ENCODE measurements at regions not wholly inside any gene's neighbourhood (a gene's known extent, or its start where the extent isn't known, plus 50 kb on each side); places are given as distances from the start of the nearest gene placed in this dataset.

DNA sequence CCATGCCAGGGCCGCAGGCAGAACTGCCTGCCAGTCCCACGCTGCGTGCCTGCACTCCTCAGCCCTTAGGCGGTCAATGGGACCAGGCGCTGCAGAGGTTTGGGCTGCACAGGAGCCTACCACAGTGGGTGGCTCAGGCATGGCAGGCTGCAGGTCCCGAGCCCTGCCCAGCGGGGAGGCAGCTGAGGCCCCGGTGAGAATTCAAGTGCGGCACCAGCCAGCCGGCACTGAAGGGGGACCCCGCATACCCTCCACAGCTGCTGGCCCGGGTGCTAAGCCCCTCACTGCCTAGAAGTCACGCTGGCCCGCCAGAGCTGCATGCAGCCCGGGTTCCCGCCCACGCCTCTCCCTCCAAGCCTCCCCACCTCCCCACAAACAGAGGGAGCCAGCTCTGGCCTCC is 302.5 kb upstream of the UGT8 start:
- no peak overlapping the region for H3K4me3 Mint-ChIP-seq
- ATAC-seq (replicated peaks; ENCODE audit: extremely low read depth, poor library complexity, severe bottlenecking) (no peak), DNase-seq (ENCODE audit: low spot score in 2 of 2) (no peak)
- peaks cover 11% of the 10 kb centered on the region for H3K9me3 Mint-ChIP-seq
- no peaks in the 10 kb centered on the region for H3K27me3 Mint-ChIP-seq
- H3K27ac Mint-ChIP-seq (ENCODE audit: low read depth): no peak overlapping the region
- H3K36me3 Mint-ChIP-seq (ENCODE audit: insufficient read depth): no peaks in the 10 kb centered on the region
- no peaks in the 10 kb centered on the region for H3K4me1 Mint-ChIP-seq

DNA sequence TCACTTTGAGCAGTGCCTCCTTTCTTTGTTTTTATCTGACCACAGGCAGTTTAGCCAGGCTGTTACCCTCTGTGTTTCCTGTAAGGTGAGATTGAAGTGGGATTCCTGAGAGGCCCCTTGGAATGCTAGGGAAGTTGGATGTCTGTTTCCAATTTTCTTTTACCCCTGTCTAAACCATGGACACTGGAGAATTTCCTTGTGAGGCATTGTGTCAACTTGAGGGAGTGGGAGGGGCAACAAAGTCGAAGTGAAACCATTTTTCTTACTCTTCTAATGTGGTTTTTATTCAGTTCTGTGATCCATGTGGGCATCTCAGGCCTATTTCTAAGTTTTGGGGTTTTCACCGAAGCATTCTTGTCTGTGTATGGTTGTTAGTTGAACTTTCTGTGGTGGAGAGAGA is 296.1 kb upstream of the UGT8 start:
- Mint-ChIP-seq H3K4me3 (no peak overlapping the region), H3K9me3 (no peaks in the 10 kb centered on the region), H3K36me3 (ENCODE audit: insufficient read depth) (no peaks in the 10 kb centered on the region), H3K27ac (ENCODE audit: low read depth) (no peak overlapping the region), H3K27me3 (no peaks in the 10 kb centered on the region), H3K4me1 (no peaks in the 10 kb centered on the region)
- no peak for ATAC-seq (replicated peaks; ENCODE audit: extremely low read depth, poor library complexity, severe bottlenecking)
- DNase-seq (ENCODE audit: low spot score in 2 of 2): no peak

DNA sequence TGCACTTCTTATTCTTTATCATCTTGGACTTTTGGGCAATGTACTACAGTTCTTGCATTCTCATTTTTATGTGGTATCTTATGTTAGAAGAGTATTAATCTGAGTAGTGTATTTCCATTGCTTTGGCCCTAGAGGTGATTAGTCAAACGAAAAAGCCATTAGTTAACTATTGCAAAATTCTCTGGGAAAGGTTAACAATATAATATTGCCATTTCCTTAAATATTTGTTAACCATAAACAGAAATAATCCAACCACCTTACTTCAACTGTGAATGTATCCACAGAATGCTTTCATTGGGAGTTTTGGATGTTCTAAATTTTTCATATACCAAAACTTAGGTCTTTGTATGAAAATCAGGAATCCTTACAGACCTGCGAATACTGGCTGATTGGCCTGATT is 294.6 kb upstream of the UGT8 start:
- DNase-seq (ENCODE audit: low spot score in 2 of 2) (no peak), ATAC-seq (replicated peaks; ENCODE audit: extremely low read depth, poor library complexity, severe bottlenecking) (no peak)
- no peaks in the 10 kb centered on the region for H3K4me1 Mint-ChIP-seq
- H3K4me3 Mint-ChIP-seq: no peak overlapping the region
- no peak overlapping the region for H3K27ac Mint-ChIP-seq (ENCODE audit: low read depth)
- no peaks in the 10 kb centered on the region for H3K27me3 Mint-ChIP-seq
- H3K9me3 Mint-ChIP-seq: no peaks in the 10 kb centered on the region
- no peaks in the 10 kb centered on the region for H3K36me3 Mint-ChIP-seq (ENCODE audit: insufficient read depth)

DNA sequence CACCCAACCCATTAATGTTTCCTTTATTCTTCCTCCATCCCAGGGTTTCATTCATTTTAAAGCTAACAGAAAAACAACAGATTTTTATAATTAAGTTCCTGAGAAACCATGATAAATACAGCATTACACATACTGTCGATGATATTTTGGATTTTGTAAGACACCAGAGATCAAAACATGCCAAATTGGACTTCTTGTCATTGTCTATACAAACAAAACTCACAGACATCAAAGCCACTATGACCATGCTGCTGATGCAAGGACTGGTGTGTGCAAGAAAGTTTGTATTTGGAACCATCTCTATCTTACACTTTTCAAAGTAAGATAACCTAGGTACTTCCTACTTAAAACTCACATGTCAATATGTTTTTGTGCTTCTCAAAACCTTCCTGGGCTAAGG is 294.0 kb upstream of the UGT8 start:
- Mint-ChIP-seq H3K27me3 (no peaks in the 10 kb centered on the region), H3K4me3 (no peak overlapping the region), H3K27ac (ENCODE audit: low read depth) (no peak overlapping the region), H3K4me1 (no peaks in the 10 kb centered on the region), H3K9me3 (no peaks in the 10 kb centered on the region), H3K36me3 (ENCODE audit: insufficient read depth) (no peaks in the 10 kb centered on the region)
- no peak for DNase-seq (ENCODE audit: low spot score in 2 of 2)
- ATAC-seq (replicated peaks; ENCODE audit: extremely low read depth, poor library complexity, severe bottlenecking): no peak

DNA sequence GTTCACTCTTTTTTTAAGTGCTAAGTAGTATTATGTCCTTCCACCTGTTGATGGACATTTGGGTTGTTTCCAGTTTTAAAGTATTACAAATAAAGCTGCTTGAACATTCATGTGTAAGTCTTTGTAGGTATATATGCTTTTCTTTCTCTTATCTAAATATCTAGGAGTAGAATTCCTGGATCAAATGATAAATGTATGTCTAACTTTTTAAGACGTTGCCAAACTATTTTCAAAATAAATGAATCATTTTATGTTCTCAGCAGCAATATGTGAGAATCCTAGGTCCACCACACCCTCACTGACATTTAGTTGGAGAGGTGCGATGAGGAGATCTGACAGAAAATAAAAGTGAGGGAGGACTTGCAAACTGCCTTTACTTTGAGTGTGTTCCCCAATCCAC is 291.7 kb upstream of the UGT8 start:
- no peaks in the 10 kb centered on the region for H3K4me1 Mint-ChIP-seq
- no peaks in the 10 kb centered on the region for H3K36me3 Mint-ChIP-seq (ENCODE audit: insufficient read depth)
- DNase-seq (ENCODE audit: low spot score in 2 of 2) (no peak), ATAC-seq (replicated peaks; ENCODE audit: extremely low read depth, poor library complexity, severe bottlenecking) (no peak)
- no peaks in the 10 kb centered on the region for H3K9me3 Mint-ChIP-seq
- H3K27ac Mint-ChIP-seq (ENCODE audit: low read depth): no peak overlapping the region
- no peaks in the 10 kb centered on the region for H3K27me3 Mint-ChIP-seq
- no peak overlapping the region for H3K4me3 Mint-ChIP-seq

GRCh38 chr4:114310296-114310925 is 288.2 kb upstream of the UGT8 start:
- H3K4me1 Mint-ChIP-seq: no peaks in the 10 kb centered on the region
- no peaks in the 10 kb centered on the region for H3K36me3 Mint-ChIP-seq (ENCODE audit: insufficient read depth)
- H3K4me3 Mint-ChIP-seq: no peak overlapping the region
- H3K27ac Mint-ChIP-seq (ENCODE audit: low read depth): no peak overlapping the region
- H3K27me3 Mint-ChIP-seq: peaks cover 9% of the 10 kb centered on the region
- DNase-seq (ENCODE audit: low spot score in 2 of 2) (no peak), ATAC-seq (replicated peaks; ENCODE audit: extremely low read depth, poor library complexity, severe bottlenecking) (no peak)
- H3K9me3 Mint-ChIP-seq: no peaks in the 10 kb centered on the region

DNA sequence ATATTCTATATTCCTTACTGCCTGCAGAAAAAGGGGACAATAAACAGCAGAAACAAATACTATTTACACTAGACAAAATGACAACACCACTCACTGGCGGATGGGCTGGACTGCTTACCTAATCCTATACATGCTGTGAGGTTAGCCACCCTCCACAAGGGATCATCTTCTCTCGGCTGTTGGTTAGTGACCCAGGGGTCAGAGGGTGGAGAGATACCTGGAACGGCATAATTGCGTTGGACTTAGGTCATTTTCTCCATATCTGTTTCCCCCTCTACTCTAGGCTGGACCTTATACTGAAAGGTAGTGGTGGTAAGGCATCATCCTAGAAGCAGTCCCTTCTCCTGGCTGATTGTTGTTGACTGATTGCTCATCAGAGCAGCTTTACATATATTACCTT is 286.8 kb upstream of the UGT8 start:
- no peak for DNase-seq (ENCODE audit: low spot score in 2 of 2)
- no peaks in the 10 kb centered on the region for H3K4me1 Mint-ChIP-seq
- H3K27ac Mint-ChIP-seq (ENCODE audit: low read depth): no peak overlapping the region
- no peak overlapping the region for H3K4me3 Mint-ChIP-seq
- no peak for ATAC-seq (replicated peaks; ENCODE audit: extremely low read depth, poor library complexity, severe bottlenecking)
- no peaks in the 10 kb centered on the region for H3K9me3 Mint-ChIP-seq
- no peaks in the 10 kb centered on the region for H3K36me3 Mint-ChIP-seq (ENCODE audit: insufficient read depth)
- H3K27me3 Mint-ChIP-seq: peaks cover 9% of the 10 kb centered on the region

- Mint-ChIP-seq H3K4me3 (no peak overlapping the region), H3K27ac (ENCODE audit: low read depth) (no peak overlapping the region), H3K27me3 (peaks cover 9% of the 10 kb centered on the region), H3K36me3 (ENCODE audit: insufficient read depth) (no peaks in the 10 kb centered on the region), H3K9me3 (no peaks in the 10 kb centered on the region), H3K4me1 (no peaks in the 10 kb centered on the region)
- DNase-seq (ENCODE audit: low spot score in 2 of 2) (no peak), ATAC-seq (replicated peaks; ENCODE audit: extremely low read depth, poor library complexity, severe bottlenecking) (no peak)
These were observed 286.3 kb upstream of the UGT8 start for GRCh38 chr4:114312338-114312737.

GRCh38 chr4:114316789-114317188 is 281.8 kb upstream of the UGT8 start:
- no peak for ATAC-seq (replicated peaks; ENCODE audit: extremely low read depth, poor library complexity, severe bottlenecking)
- Mint-ChIP-seq H3K4me3 (no peak overlapping the region), H3K36me3 (ENCODE audit: insufficient read depth) (no peaks in the 10 kb centered on the region), H3K4me1 (no peaks in the 10 kb centered on the region), H3K27me3 (peaks cover 9% of the 10 kb centered on the region), H3K27ac (ENCODE audit: low read depth) (no peak overlapping the region), H3K9me3 (no peaks in the 10 kb centered on the region)
- no peak for DNase-seq (ENCODE audit: low spot score in 2 of 2)

- DNase-seq (ENCODE audit: low spot score in 2 of 2) (no peak), ATAC-seq (replicated peaks; ENCODE audit: extremely low read depth, poor library complexity, severe bottlenecking) (no peak)
- peaks cover 5% of the 10 kb centered on the region for H3K27me3 Mint-ChIP-seq
- H3K9me3 Mint-ChIP-seq: no peaks in the 10 kb centered on the region
- no peaks in the 10 kb centered on the region for H3K4me1 Mint-ChIP-seq
- H3K4me3 Mint-ChIP-seq: no peak overlapping the region
- H3K36me3 Mint-ChIP-seq (ENCODE audit: insufficient read depth): no peaks in the 10 kb centered on the region
- H3K27ac Mint-ChIP-seq (ENCODE audit: low read depth): no peak overlapping the region
These were observed 281.0 kb upstream of the UGT8 start for GRCh38 chr4:114317564-114317963.

DNA sequence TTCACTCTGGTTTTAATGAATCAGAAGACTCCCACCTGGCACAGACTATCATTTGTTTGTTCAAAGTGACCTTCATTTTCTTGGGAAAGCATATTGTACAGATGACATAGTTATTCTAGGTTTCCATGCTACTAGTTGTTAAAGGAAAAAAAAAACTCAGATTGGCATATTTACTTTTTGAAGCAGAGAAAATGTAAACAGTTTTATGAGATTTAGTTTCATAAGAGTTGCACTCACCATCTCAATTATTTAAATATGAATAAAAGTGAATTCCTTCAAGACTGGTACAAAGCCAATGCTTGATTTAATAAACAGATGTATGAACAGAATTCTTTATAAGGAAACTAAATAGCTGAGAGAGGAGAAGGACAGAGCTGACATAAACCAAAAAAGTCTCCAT is 280.3 kb upstream of the UGT8 start:
- DNase-seq (ENCODE audit: low spot score in 2 of 2) (no peak), ATAC-seq (replicated peaks; ENCODE audit: extremely low read depth, poor library complexity, severe bottlenecking) (no peak)

DNA sequence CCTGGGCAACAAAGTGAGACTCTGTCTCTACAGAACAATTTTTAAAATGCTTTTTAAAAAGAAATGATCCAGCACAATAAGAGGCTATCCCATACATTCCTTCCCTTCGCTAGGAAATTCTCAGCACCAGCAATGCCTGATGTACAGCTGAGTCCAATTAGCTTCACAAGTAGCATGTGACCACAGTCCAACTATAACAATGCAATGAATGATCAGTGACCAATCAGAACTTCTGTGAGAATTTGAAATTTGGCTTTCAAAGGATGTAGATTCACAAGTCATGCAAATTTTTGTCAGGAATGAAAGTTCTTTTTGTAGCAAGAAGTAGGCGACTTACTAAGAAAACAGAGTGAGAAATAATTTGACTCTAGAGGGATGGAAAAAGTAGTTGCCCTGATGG is 278.5 kb upstream of the UGT8 start:
- H3K27ac Mint-ChIP-seq (ENCODE audit: low read depth): no peak overlapping the region
- H3K4me3 Mint-ChIP-seq: no peak overlapping the region
- no peaks in the 10 kb centered on the region for H3K9me3 Mint-ChIP-seq
- no peaks in the 10 kb centered on the region for H3K4me1 Mint-ChIP-seq
- DNase-seq (ENCODE audit: low spot score in 2 of 2): no peak
- no peaks in the 10 kb centered on the region for H3K27me3 Mint-ChIP-seq
- ATAC-seq (replicated peaks; ENCODE audit: extremely low read depth, poor library complexity, severe bottlenecking): no peak
- no peaks in the 10 kb centered on the region for H3K36me3 Mint-ChIP-seq (ENCODE audit: insufficient read depth)

More for the DNA sequence above, 280.3 kb upstream of the UGT8 start:
- Mint-ChIP-seq H3K27ac (ENCODE audit: low read depth) (no peak overlapping the region), H3K4me3 (no peak overlapping the region), H3K9me3 (no peaks in the 10 kb centered on the region), H3K4me1 (no peaks in the 10 kb centered on the region), H3K27me3 (no peaks in the 10 kb centered on the region), H3K36me3 (ENCODE audit: insufficient read depth) (no peaks in the 10 kb centered on the region)

DNA sequence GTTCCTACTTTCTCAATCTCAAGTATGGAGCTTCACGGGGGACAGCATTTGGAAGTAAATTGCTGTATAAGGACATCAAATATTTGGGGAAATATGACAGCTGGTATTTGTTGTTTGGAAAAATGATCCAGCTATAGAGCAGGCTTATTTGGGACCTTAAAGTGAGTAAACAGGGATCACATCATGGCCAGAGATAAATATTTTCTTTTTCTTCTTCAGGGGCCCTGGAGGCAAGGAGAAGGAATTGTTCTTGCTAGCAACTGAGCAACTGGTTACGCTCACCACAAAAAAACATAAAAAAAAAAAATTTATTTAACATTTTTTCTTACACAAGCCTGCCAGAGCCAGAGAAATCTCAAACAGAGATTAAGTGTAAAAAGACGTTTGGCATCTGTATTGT is 277.2 kb upstream of the UGT8 start:
- Mint-ChIP-seq H3K36me3 (ENCODE audit: insufficient read depth) (no peaks in the 10 kb centered on the region), H3K27ac (ENCODE audit: low read depth) (no peak overlapping the region), H3K4me1 (no peaks in the 10 kb centered on the region), H3K4me3 (no peak overlapping the region), H3K9me3 (no peaks in the 10 kb centered on the region), H3K27me3 (no peaks in the 10 kb centered on the region)
- DNase-seq (ENCODE audit: low spot score in 2 of 2) (no peak), ATAC-seq (replicated peaks; ENCODE audit: extremely low read depth, poor library complexity, severe bottlenecking) (no peak)

- ATAC-seq (replicated peaks; ENCODE audit: extremely low read depth, poor library complexity, severe bottlenecking) (no peak), DNase-seq (ENCODE audit: low spot score in 2 of 2) (no peak)
- Mint-ChIP-seq H3K9me3 (no peaks in the 10 kb centered on the region), H3K27me3 (no peaks in the 10 kb centered on the region), H3K36me3 (ENCODE audit: insufficient read depth) (no peaks in the 10 kb centered on the region), H3K4me1 (no peaks in the 10 kb centered on the region), H3K4me3 (no peak overlapping the region), H3K27ac (ENCODE audit: low read depth) (no peak overlapping the region)
These were observed 274.8 kb upstream of the UGT8 start for GRCh38 chr4:114323841-114324240.

Data from central memory CD8-positive, alpha-beta T cell (primary cell).